ENCODE measurements at regions not wholly inside any gene's neighbourhood (a gene's known extent, or its start where the extent isn't known, plus 50 kb on each side); places are given as distances from the start of the nearest gene placed in this dataset.

GRCh38 chr17:5789528-5789927 lies 205.2 kb upstream of the NLRP1 start:
- DNase-seq: no peak
- intact Hi-C loops (cut with micrococcal nuclease): no loop called here
- no peaks in the 10 kb centered on the region for H3K4me1 ChIP-seq
- H3K4me3 ChIP-seq: no peak overlapping the region
- peaks cover 13% of the 10 kb centered on the region for H3K9me3 ChIP-seq (replicated peaks)
- no peak for TF ChIP-seq CTCF (IDR thresholded peaks at IDR 0.05; ENCODE audit: borderline replicate concordance)
- no peaks in the 10 kb centered on the region for H3K36me3 ChIP-seq
- no peak overlapping the region for H3K27ac ChIP-seq (replicated peaks)
- H3K27me3 ChIP-seq (ENCODE audit: low read depth): peaks cover 83% of the 10 kb centered on the region

- DNase-seq: no peak
- no peak for TF ChIP-seq CTCF (IDR thresholded peaks at IDR 0.05; ENCODE audit: borderline replicate concordance)
- H3K36me3 ChIP-seq: no peaks in the 10 kb centered on the region
- H3K9me3 ChIP-seq (replicated peaks): peaks cover 10% of the 10 kb centered on the region
- H3K4me1 ChIP-seq: no peaks in the 10 kb centered on the region
- H3K27me3 ChIP-seq (ENCODE audit: low read depth): peaks cover 83% of the 10 kb centered on the region
- intact Hi-C loops (cut with micrococcal nuclease): no loop called here
- no peak overlapping the region for H3K27ac ChIP-seq (replicated peaks)
- H3K4me3 ChIP-seq: no peak overlapping the region
These were observed 208.8 kb upstream of the NLRP1 start for GRCh38 chr17:5793157-5793556.

DNA sequence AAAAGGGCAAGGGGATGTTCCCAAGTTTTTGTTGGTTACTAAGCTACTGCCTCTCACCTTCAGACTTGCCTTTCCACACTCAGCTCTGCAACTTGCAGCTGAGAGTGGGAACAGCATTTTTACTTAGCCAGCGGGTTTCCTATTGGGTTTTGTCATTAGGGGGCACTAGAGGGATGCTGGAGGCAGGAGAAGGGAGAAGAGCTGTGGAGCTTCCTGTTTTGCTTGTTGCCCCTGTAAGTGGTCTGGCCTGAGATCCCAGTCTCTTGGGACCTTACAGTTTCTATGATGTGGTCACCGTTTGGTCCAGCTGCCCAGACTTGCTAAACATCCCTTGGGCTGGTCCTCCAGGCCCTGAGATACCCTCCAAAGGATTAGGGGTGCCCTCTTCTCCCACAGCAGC lies 209.6 kb upstream of the NLRP1 start:
- peak; percentile 25 for TF ChIP-seq CTCF (IDR thresholded peaks at IDR 0.05; ENCODE audit: borderline replicate concordance)
- intact Hi-C loops (cut with micrococcal nuclease): no loop called here

DNA sequence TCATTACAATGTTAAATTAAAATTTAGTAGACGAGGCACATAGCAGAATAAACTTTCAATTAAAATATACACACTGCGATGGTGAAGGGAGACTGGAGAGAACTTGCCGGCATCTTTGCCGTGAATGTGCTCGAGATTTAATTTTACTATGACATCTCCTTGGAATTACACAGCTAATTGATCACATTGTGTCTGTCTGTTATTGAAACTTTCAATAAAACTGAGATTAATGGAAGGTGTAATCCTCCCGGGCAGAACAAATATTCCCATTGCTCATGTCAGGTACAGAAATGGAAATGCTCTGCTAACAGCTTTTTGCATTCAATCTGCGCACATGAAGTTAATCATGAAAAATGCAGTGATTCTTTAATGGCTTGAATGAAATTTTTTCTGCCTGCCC lies 210.1 kb upstream of the NLRP1 start:
- Histone ChIP-seq H3K27me3 (ENCODE audit: low read depth) (peaks cover 83% of the 10 kb centered on the region), H3K36me3 (no peaks in the 10 kb centered on the region), H3K4me1 (no peaks in the 10 kb centered on the region), H3K4me3 (no peak overlapping the region), H3K9me3 (replicated peaks) (peaks cover 10% of the 10 kb centered on the region), H3K27ac (replicated peaks) (no peak overlapping the region)
- TF ChIP-seq CTCF (IDR thresholded peaks at IDR 0.05; ENCODE audit: borderline replicate concordance): no peak
- DNase-seq: no peak
- intact Hi-C loops (cut with micrococcal nuclease): no loop called here

More for the DNA sequence above, 209.6 kb upstream of the NLRP1 start:
- no peak overlapping the region for H3K27ac ChIP-seq (replicated peaks)
- no peaks in the 10 kb centered on the region for H3K36me3 ChIP-seq
- H3K9me3 ChIP-seq (replicated peaks): peaks cover 10% of the 10 kb centered on the region
- H3K4me3 ChIP-seq: no peak overlapping the region
- no peaks in the 10 kb centered on the region for H3K4me1 ChIP-seq
- H3K27me3 ChIP-seq (ENCODE audit: low read depth): peaks cover 83% of the 10 kb centered on the region
- DNase-seq: no peak

DNA sequence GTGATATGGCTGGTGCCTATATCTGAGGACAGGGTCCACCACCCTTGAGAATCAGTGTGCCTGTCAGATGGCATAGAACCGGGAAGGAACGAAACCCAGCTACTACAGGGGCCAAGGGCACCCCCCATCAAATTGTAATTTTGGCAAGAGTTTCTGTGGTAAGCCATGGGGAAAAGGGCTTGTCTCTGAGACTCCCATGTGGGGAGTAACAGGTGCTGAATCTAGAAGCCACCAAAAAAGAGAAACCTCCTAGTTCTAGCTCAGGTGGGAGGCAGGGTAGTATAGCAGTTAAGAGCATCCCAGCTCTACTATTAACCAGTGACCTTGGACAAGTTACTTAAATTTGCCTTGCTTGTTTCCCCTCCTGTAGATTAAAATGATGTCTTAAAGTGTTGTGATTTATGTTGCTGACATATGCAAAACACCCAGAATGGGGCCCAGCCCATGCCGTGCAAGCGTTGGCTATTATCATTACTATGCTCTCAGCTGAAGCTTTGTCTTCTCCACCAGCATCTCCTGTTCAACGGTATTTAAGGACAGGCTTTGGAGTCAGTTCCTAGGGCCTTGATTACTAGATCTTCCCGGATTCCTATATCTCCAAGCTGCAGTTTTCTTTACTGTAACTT lies 210.7 kb upstream of the NLRP1 start:
- DNase-seq: no peak
- Histone ChIP-seq H3K9me3 (replicated peaks) (peaks cover 10% of the 10 kb centered on the region), H3K36me3 (no peaks in the 10 kb centered on the region), H3K27ac (replicated peaks) (no peak overlapping the region), H3K4me3 (no peak overlapping the region), H3K27me3 (ENCODE audit: low read depth) (peaks cover 83% of the 10 kb centered on the region), H3K4me1 (no peaks in the 10 kb centered on the region)
- intact Hi-C loops (cut with micrococcal nuclease): no loop called here
- TF ChIP-seq CTCF (IDR thresholded peaks at IDR 0.05; ENCODE audit: borderline replicate concordance): no peak
